OCI-LY3 (cell line): ENCODE measurements at regions not wholly inside any gene's neighbourhood (a gene's known extent, or its start where the extent isn't known, plus 50 kb on each side); places are given as distances from the start of the nearest gene placed in this dataset.

Source experiments
- H2AFZ ChIP-seq: fragments of 200-600, 300-600 bp; shearing (Covaris generic); 2 replicates; pipeline ENCODE4 v1.6.0; 2014; ENCODE audit warnings: antibody characterized with exemption, low read depth, low read length
- H3K27ac ChIP-seq: fragments of 200-600, 300-600 bp; sonication (generic); 2 replicates; pipeline ENCODE4 v1.5.1; 2014; ENCODE audit warnings: mild to moderate bottlenecking, low read length, moderate library complexity, mixed read lengths
- H3K27me3 ChIP-seq: fragments of 200-600, 300-600 bp; sonication (generic); 2 replicates; pipeline ENCODE4 v1.6.1; 2014; ENCODE audit warnings: low read depth, low read length, mixed read lengths
- H3K36me3 ChIP-seq: fragments of 200-600, 300-600 bp; sonication (generic); replicated peaks from 2 replicates; pipeline ENCODE3; 2014; ENCODE audit warnings: low read depth, low read length, mixed read lengths
- H3K4me1 ChIP-seq: fragments of 300-600, 200-600 bp; sonication (generic); 2 replicates; pipeline ENCODE4 v1.6.1; 2014; ENCODE audit warnings: low read length, mixed read lengths
- H3K4me2 ChIP-seq: fragments of 200-600, 300-600 bp; sonication (generic); 2 replicates; pipeline ENCODE4 v1.6.1; 2014; ENCODE audit warnings: low read length, mixed read lengths
- H3K4me3 ChIP-seq: fragments of 300-600, 200-600 bp; sonication (generic); 2 replicates; pipeline ENCODE4 v1.5.1; 2014; ENCODE audit warnings: antibody characterized with exemption, mild to moderate bottlenecking, low read length, moderate library complexity
- H3K79me2 ChIP-seq: fragments of 300-600, 200-600 bp; shearing (Covaris generic); 2 replicates; pipeline ENCODE4 v1.6.1; 2014; ENCODE audit warnings: mild to moderate bottlenecking, low read length, mixed read lengths
- H3K9ac ChIP-seq: fragments of 300-600, 200-600 bp; shearing (Covaris generic); 2 replicates; pipeline ENCODE4 v1.6.0; 2014; ENCODE audit warnings: mild to moderate bottlenecking, low read length, moderate library complexity
- H3K9me3 ChIP-seq: fragments of 200-600, 300-600 bp; shearing (Covaris generic); 2 replicates; pipeline ENCODE4 v1.6.1; 2014; ENCODE audit warnings: low read length, mixed read lengths; ENCODE audit not compliant: insufficient read depth
- H4K20me1 ChIP-seq: fragments of 200-600, 300-600 bp; sonication (generic); 2 replicates; pipeline ENCODE4 v1.6.1; 2016; ENCODE audit warnings: low read length, mixed read lengths; ENCODE audit not compliant: insufficient read depth
- EZH2phosphoT487 ChIP-seq: fragments of 200-600 bp; shearing (Covaris generic); IDR thresholded peaks from 2 replicates; pipeline ENCODE4 v1.6.1; 2018; ENCODE audit warnings: antibody characterized with exemption, mixed run types, low read depth
- TF ChIP-seq, protein P1 (sequence below): fragments of 200-600, 300-600 bp; sonication (generic); IDR thresholded peaks from 2 replicates; pipeline ENCODE4 v1.5.1; 2014; ENCODE audit warnings: antibody characterized with exemption, low read length, low read depth

DNA sequence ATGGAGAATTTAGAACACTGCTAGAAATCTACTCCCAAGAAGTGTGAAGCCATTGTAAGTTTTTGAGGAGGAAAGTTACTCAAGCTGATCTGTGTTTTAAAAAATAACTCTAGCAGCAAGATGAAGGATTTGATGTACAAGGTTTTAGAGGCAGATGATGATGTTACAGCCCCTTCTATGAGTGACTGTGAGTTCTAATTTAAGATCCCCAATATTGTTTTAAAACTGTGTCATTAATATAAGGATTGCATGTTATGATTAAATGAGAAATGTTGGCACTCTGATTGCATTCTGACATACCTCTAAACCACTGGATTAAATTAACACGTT, 293.5 kb downstream of the ADGB start:
- Histone ChIP-seq H2AFZ (no peak overlapping the region), H3K9ac (no peak overlapping the region), H4K20me1 (no peaks in the 10 kb centered on the region), H3K79me2 (no peaks in the 10 kb centered on the region), H3K4me2 (no peak overlapping the region), H3K36me3 (no peaks in the 10 kb centered on the region), H3K27ac (no peak overlapping the region), H3K27me3 (no peaks in the 10 kb centered on the region), H3K9me3 (no peaks in the 10 kb centered on the region), H3K4me1 (no peaks in the 10 kb centered on the region; the same call in 1 of the 2 replicates), H3K4me3 (no peak overlapping the region)
- TF ChIP-seq, protein P1, sequence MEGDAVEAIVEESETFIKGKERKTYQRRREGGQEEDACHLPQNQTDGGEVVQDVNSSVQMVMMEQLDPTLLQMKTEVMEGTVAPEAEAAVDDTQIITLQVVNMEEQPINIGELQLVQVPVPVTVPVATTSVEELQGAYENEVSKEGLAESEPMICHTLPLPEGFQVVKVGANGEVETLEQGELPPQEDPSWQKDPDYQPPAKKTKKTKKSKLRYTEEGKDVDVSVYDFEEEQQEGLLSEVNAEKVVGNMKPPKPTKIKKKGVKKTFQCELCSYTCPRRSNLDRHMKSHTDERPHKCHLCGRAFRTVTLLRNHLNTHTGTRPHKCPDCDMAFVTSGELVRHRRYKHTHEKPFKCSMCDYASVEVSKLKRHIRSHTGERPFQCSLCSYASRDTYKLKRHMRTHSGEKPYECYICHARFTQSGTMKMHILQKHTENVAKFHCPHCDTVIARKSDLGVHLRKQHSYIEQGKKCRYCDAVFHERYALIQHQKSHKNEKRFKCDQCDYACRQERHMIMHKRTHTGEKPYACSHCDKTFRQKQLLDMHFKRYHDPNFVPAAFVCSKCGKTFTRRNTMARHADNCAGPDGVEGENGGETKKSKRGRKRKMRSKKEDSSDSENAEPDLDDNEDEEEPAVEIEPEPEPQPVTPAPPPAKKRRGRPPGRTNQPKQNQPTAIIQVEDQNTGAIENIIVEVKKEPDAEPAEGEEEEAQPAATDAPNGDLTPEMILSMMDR, result no peak
- no peak for TF ChIP-seq EZH2phosphoT487

DNA sequence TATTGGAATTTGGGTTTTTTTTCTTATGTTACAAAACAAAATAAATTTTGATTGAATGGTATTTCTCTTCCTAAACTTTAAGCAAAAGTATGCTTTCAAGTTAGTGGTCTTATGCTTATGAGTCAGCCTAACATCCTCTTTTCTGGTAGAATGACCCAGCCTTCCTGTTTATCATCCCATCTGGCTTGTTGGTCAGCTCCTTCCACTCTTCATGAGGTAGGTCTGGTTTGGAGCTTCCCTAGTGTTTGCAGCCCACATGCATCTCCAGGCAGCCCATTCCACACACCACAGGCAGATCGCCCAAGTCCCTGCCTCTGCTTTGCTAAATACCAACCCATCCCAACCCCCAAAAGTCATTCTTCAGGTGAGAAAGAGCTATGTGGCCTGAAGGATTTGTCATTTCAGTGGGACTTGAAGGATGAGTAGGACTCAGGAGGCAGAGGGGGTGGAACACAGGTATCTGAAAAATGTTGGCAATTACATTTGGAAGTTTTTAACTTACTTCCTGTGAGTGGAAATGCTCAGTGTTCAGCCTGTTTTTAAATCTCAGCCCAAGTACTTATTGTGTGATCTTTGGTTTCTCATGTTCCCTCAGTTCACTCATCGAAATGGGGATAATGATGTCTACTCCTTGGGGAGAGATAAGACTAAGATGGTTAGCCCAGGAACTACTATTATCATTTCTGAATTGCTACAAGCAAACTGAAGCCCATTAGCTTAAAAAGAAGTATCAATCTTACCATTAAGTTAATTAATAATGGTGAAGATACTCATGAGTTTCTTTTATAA, 294.0 kb downstream of the ADGB start:
- Histone ChIP-seq H4K20me1 (no peaks in the 10 kb centered on the region), H3K9ac (no peak overlapping the region), H2AFZ (no peak overlapping the region), H3K27ac (no peak overlapping the region), H3K4me1 (no peaks in the 10 kb centered on the region; the same call in 1 of the 2 replicates), H3K4me2 (no peak overlapping the region), H3K36me3 (no peaks in the 10 kb centered on the region), H3K27me3 (no peaks in the 10 kb centered on the region), H3K9me3 (no peaks in the 10 kb centered on the region), H3K79me2 (no peaks in the 10 kb centered on the region), H3K4me3 (no peak overlapping the region)
- TF ChIP-seq, protein P1, result no peak
- TF ChIP-seq EZH2phosphoT487, result no peak

DNA sequence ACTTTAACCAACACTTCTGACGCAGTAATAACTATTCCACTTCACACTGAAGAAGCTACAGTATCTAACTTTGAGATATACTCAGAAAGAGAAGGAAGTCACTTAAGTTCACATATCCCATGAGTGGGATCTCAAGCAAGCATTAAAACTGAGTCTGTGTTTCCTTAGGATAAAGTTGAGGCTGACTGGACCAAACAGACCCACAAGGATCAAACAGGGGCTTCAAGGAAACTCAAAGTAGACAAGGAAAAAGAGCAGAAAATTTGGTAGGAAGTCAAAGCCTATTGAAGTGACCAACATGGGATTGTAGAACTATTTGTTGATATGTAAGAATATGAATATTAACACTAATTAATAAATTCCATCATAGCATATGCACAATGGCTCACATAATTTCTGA, 294.9 kb downstream of the ADGB start:
- H3K36me3 ChIP-seq, result no peaks in the 10 kb centered on the region
- no peak overlapping the region for H3K27ac ChIP-seq
- H2AFZ ChIP-seq, result no peak overlapping the region
- H3K9ac ChIP-seq, result no peak overlapping the region
- H3K9me3 ChIP-seq, result no peaks in the 10 kb centered on the region
- H4K20me1 ChIP-seq, result no peaks in the 10 kb centered on the region
- H3K79me2 ChIP-seq, result no peaks in the 10 kb centered on the region
- no peak overlapping the region for H3K4me3 ChIP-seq
- H3K4me2 ChIP-seq, result no peak overlapping the region
- TF ChIP-seq, protein P1, result no peak
- TF ChIP-seq EZH2phosphoT487, result no peak
- no peaks in the 10 kb centered on the region; the same call in 1 of the 2 replicates for H3K4me1 ChIP-seq
- H3K27me3 ChIP-seq, result no peaks in the 10 kb centered on the region

DNA sequence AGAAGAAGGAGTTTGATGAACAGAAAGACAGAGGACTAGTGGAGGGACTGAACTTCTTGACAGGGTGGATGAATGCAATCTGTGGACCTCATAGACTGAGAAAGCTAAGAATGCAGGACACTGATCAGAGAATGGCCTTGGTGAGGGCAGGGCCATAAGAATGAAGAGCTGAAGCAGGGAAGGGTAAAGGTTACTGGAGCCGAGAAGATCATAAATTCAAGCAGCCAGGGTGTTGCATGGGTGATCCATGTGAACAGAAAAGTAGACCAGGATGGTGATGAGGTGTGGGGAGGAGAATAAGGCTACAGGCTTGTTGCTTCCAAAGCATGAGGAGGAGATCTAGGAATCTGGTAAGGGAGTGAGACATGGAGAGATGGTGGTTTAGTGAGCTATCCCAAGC, 295.9 kb downstream of the ADGB start:
- no peak overlapping the region for H3K4me2 ChIP-seq
- H3K9me3 ChIP-seq, result no peaks in the 10 kb centered on the region
- no peaks in the 10 kb centered on the region for H3K36me3 ChIP-seq
- H4K20me1 ChIP-seq, result no peaks in the 10 kb centered on the region
- H3K4me3 ChIP-seq, result no peak overlapping the region
- no peak overlapping the region for H2AFZ ChIP-seq
- H3K79me2 ChIP-seq, result no peaks in the 10 kb centered on the region
- no peaks in the 10 kb centered on the region; the same call in 1 of the 2 replicates for H3K4me1 ChIP-seq
- no peak overlapping the region for H3K9ac ChIP-seq
- TF ChIP-seq EZH2phosphoT487, result no peak
- TF ChIP-seq, protein P1, result no peak
- no peaks in the 10 kb centered on the region for H3K27me3 ChIP-seq
- H3K27ac ChIP-seq, result no peak overlapping the region
